B cell (primary cell): ENCODE measurements at regions not wholly inside any gene's neighbourhood (a gene's known extent, or its start where the extent isn't known, plus 50 kb on each side); places are given as distances from the start of the nearest gene placed in this dataset.

Source experiments
- ATAC-seq: fragments of 200-7000 bp; cut with Tn5 transposase; one replicate; pipeline ENCODE4 v1.10.0; 2021; ENCODE audit warnings: low read depth, mild to moderate bottlenecking, moderate number of reproducible peaks, moderate library complexity
- CTCF ChIA-PET: fragments of 350-600 bp; sonication (Branson Sonifier 250); formaldehyde crosslinking; loops from one replicate; lab custom pipeline; 2021; ENCODE audit warnings: antibody characterized with exemption, inconsistent platforms; lab: Charles Lee
- POLR2A ChIA-PET: fragments of 350-600 bp; sonication (Branson Sonifier 250); formaldehyde crosslinking; loops from one replicate; lab custom pipeline; 2021; ENCODE audit warnings: antibody characterized with exemption; lab: Charles Lee
- DNase-seq: peaks from one replicate; pipeline ENCODE4 v3.0.0; 2013
- H2AFZ ChIP-seq: 2 replicates; pipeline ENCODE4 v1.6.1; 2012; ENCODE audit warnings: mild to moderate bottlenecking, low read depth, low read length; ENCODE audit not compliant: insufficient read depth, poor library complexity, severe bottlenecking
- H3K27ac ChIP-seq, 2 donors: 1 replicate in 1 of 2; 2 replicates in 1 of 2; pipeline ENCODE4 v1.5.1; 2012 to 2013; ENCODE audit warnings: low read length in 2 of 2, mild to moderate bottlenecking in 2 of 2, moderate library complexity in 1 of 2
- H3K27me3 ChIP-seq, 4 experiments: fragments of 200-600 bp in 1 of 4; sonication (generic) in 1 of 4; replicated peaks in 1 of 4; 1 replicate in 2 of 4; 2 replicates in 2 of 4; pipeline versions ENCODE4 v1.6.1 to v1.7.0; 2013 to 2016; ENCODE audit warnings: low read length in 3 of 4, mild to moderate bottlenecking in 2 of 4, mixed read lengths in 1 of 4, moderate library complexity in 1 of 4; ENCODE audit not compliant: insufficient read depth in 4 of 4, control insufficient read depth in 3 of 4; ENCODE audit errors: control extremely low read depth in 1 of 4
- H3K36me3 ChIP-seq, 2 experiments: replicated peaks in 1 of 2; 1 replicate in 1 of 2; 2 replicates in 1 of 2; pipeline versions ENCODE4 v1.6.1 to v1.7.1; 2013; ENCODE audit warnings: low read length in 1 of 2; ENCODE audit not compliant: insufficient read depth in 2 of 2, control insufficient read depth in 1 of 2; ENCODE audit errors: control extremely low read depth in 1 of 2, extremely low read depth in 1 of 2
- H3K4me1 ChIP-seq, 2 donors: fragments of 200-600 bp in 1 of 2; sonication (generic) in 1 of 2; 1 replicate in 1 of 2; 2 replicates in 1 of 2; pipeline versions ENCODE4 v1.5.1 to v1.6.1; 2013 to 2017; ENCODE audit warnings: low read length in 2 of 2; ENCODE audit not compliant: control insufficient read depth in 2 of 2, insufficient read depth in 2 of 2
- H3K4me2 ChIP-seq: replicated peaks from 2 replicates; pipeline ENCODE3; 2012; ENCODE audit warnings: mild to moderate bottlenecking, low read depth, low read length; ENCODE audit not compliant: poor library complexity, severe bottlenecking
- H3K4me3 ChIP-seq, 5 experiments: fragments of 200-600 bp in 1 of 5; sonication (generic) in 1 of 5; 1 replicate in 3 of 5; 2 replicates in 2 of 5; pipeline versions ENCODE4 v1.5.1 to v1.7.0; 2011 to 2016; ENCODE audit warnings: low read length in 4 of 5, mild to moderate bottlenecking in 4 of 5, low read depth in 2 of 5, control low read depth in 1 of 5, moderate library complexity in 1 of 5; ENCODE audit not compliant: insufficient read depth in 1 of 5; ENCODE audit errors: control extremely low read depth in 1 of 5, extremely low read depth in 1 of 5
- H3K79me2 ChIP-seq: fragments of 200-600 bp; sonication (generic); one replicate; pipeline ENCODE4 v1.6.0; 2016; ENCODE audit warnings: low read length; ENCODE audit not compliant: control insufficient read depth, insufficient read depth
- H3K9ac ChIP-seq: fragments of 200-600 bp; sonication (generic); 2 replicates; pipeline ENCODE4 v1.6.1; 2017; ENCODE audit warnings: mild to moderate bottlenecking, low read length, moderate library complexity
- H3K9me3 ChIP-seq, 3 donors: one replicate each; pipeline versions ENCODE4 v1.6.1 to v1.7.1; 2013; ENCODE audit warnings: low read length in 2 of 3; ENCODE audit not compliant: control insufficient read depth in 2 of 3, insufficient read depth in 1 of 3; ENCODE audit errors: control extremely low read depth in 1 of 3
- H4K20me1 ChIP-seq: 2 replicates; pipeline ENCODE4 v1.6.0; 2012; ENCODE audit warnings: mild to moderate bottlenecking, low read length; ENCODE audit not compliant: insufficient read depth, control insufficient read depth, poor library complexity, severe bottlenecking
- H3K27ac Mint-ChIP-seq: one replicate; pipeline ENCODE4 v1.8.0; 2021; ENCODE audit warnings: mixed read lengths
- H3K27me3 Mint-ChIP-seq: one replicate; pipeline ENCODE4 v1.8.0; 2021; ENCODE audit warnings: mixed read lengths
- H3K4me1 Mint-ChIP-seq: one replicate; pipeline ENCODE4 v1.8.0; 2021; ENCODE audit warnings: mixed read lengths
- H3K4me3 Mint-ChIP-seq: one replicate; pipeline ENCODE4 v1.8.0; 2021; ENCODE audit warnings: mixed read lengths
- H3K9me3 Mint-ChIP-seq: one replicate; pipeline ENCODE4 v1.8.0; 2022; ENCODE audit warnings: mixed read lengths; ENCODE audit not compliant: insufficient read depth
- EZH2 ChIP-seq: IDR thresholded peaks from 2 replicates; pipeline ENCODE4 v1.6.1; 2012; ENCODE audit warnings: borderline replicate concordance, low read depth, mild to moderate bottlenecking, moderate library complexity, low read length; ENCODE audit not compliant: insufficient read depth, poor library complexity, severe bottlenecking
- WGBS: methylation state at CpG from one replicate; pipeline ENCODE4 v1.1.5; 2013; ENCODE audit warnings: missing lambda C conversion rate; ENCODE audit not compliant: insufficient coverage; 5-methylcytosine and 5-hydroxymethylcytosine counted together
- intact Hi-C: fragments of 100-400 bp; cut with micrococcal nuclease; formaldehyde crosslinking; loops from one replicate; pipeline ENCODE4 v1.10.0; 2022
- TF ChIP-seq, protein P1 (sequence below): fragments of 200-600 bp; IDR thresholded peaks from one replicate; pipeline ENCODE4 v1.8.0; 2022; ENCODE audit warnings: antibody characterized with exemption, mild to moderate bottlenecking

DNA sequence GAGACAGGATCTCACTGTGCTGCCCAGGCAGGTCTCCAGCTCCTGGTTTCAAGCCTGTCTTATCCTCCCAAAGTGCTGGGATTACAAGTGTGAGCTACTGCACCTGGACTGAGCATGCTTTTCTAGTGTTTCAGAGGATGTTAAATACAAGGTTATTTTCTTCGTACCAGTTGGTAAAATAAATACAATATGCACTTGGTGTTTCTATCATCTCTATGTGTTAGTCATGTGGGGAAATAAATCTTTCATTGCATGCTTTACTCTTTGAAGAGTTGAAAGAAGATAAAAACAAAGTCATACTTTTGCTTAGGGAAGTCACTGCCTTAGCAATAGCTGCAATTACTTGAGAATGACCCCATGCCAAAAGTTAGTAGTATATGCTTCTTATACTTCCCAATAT lies 162.3 kb downstream of the PCDH7 start:
- no CpG with 5 or more reads among the region's 1 CpG for WGBS
- H3K79me2 ChIP-seq: no peaks in the 10 kb centered on the region
- intact Hi-C loops: no loop called here

DNA sequence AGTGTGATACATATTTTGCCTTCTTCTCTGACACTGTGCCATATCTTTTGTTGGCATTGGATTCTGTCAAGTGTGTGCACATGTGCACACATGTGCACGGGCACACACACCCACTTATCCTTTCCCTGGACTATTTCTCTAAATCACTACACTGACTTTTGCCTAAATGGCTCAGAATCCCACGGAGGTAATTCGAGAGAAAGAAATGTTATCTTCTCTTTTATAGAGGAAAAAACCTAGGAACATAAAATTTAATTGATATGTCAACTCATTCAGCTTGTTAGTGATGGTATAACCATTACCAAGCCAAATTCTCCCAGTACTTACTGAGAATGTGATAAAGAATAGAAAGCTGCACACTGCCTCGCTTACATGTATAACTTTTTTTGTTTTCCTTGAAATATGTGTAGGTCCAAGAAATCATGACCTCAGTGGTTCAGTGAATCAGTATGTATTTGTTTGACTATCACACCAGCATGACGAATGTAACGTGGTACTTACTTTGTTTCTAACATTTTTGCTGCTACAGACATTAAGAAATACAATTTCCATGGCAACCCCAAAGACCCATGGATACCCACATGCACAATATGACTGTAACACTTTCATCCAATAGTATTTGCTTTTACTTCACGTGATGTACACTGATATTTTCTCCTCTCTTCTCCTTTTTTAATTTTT lies 163.0 kb downstream of the PCDH7 start:
- H3K4me2 ChIP-seq: no peak overlapping the region
- Mint-ChIP-seq H3K4me1 (no peaks in the 10 kb centered on the region), H3K4me3 (no peak overlapping the region), H3K27ac (no peak overlapping the region), H3K9me3 (no peaks in the 10 kb centered on the region), H3K27me3 (no peaks in the 10 kb centered on the region)
- H3K79me2 ChIP-seq: no peaks in the 10 kb centered on the region
- ChIA-PET POLR2A (no interaction called here), CTCF (no interaction called here)
- H3K4me3 ChIP-seq: no peak overlapping the region
- H3K36me3 ChIP-seq: no peaks in the 10 kb centered on the region
- ATAC-seq (no peak), DNase-seq (no peak)
- no peaks in the 10 kb centered on the region for H4K20me1 ChIP-seq
- no peaks in the 10 kb centered on the region for H3K27me3 ChIP-seq
- no peak overlapping the region for H2AFZ ChIP-seq
- TF ChIP-seq EZH2: no peak
- TF ChIP-seq, protein P1, sequence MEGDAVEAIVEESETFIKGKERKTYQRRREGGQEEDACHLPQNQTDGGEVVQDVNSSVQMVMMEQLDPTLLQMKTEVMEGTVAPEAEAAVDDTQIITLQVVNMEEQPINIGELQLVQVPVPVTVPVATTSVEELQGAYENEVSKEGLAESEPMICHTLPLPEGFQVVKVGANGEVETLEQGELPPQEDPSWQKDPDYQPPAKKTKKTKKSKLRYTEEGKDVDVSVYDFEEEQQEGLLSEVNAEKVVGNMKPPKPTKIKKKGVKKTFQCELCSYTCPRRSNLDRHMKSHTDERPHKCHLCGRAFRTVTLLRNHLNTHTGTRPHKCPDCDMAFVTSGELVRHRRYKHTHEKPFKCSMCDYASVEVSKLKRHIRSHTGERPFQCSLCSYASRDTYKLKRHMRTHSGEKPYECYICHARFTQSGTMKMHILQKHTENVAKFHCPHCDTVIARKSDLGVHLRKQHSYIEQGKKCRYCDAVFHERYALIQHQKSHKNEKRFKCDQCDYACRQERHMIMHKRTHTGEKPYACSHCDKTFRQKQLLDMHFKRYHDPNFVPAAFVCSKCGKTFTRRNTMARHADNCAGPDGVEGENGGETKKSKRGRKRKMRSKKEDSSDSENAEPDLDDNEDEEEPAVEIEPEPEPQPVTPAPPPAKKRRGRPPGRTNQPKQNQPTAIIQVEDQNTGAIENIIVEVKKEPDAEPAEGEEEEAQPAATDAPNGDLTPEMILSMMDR: no peak
- 92% methylated on average over 3 of the region's 7 CpGs for WGBS
- no peak overlapping the region for H3K27ac ChIP-seq
- intact Hi-C loops: no loop called here
- peaks cover 0 to 7% (median 0%) of the 10 kb centered on the region in 3 donors for H3K9me3 ChIP-seq
- H3K4me1 ChIP-seq: no peaks in the 10 kb centered on the region
- no peak overlapping the region for H3K9ac ChIP-seq

More for the DNA sequence above, 162.3 kb downstream of the PCDH7 start:
- Mint-ChIP-seq H3K27ac (no peak overlapping the region), H3K27me3 (no peaks in the 10 kb centered on the region), H3K9me3 (no peaks in the 10 kb centered on the region), H3K4me1 (no peaks in the 10 kb centered on the region), H3K4me3 (no peak overlapping the region)
- TF ChIP-seq, protein P1: no peak
- no peak for TF ChIP-seq EZH2
- H3K36me3 ChIP-seq: no peaks in the 10 kb centered on the region
- no peak for ATAC-seq
- no peaks in the 10 kb centered on the region for H3K4me1 ChIP-seq
- DNase-seq: no peak
- H3K27me3 ChIP-seq: no peaks in the 10 kb centered on the region
- H3K4me2 ChIP-seq: no peak overlapping the region
- ChIA-PET POLR2A (no interaction called here), CTCF (no interaction called here)
- no peaks in the 10 kb centered on the region for H4K20me1 ChIP-seq
- no peak overlapping the region for H3K27ac ChIP-seq
- peaks cover 0 to 3% (median 0%) of the 10 kb centered on the region in 3 donors for H3K9me3 ChIP-seq
- no peak overlapping the region for H2AFZ ChIP-seq
- H3K4me3 ChIP-seq: no peak overlapping the region
- no peak overlapping the region for H3K9ac ChIP-seq
